ENCODE measurements at regions not wholly inside any gene's neighbourhood (a gene's known extent, or its start where the extent isn't known, plus 50 kb on each side); places are given as distances from the start of the nearest gene placed in this dataset.

- DNase-seq (ENCODE audit: low spot score): no peak
These were observed 286.2 kb downstream of the GASK1B start for GRCh38 chr4:157886645-157887044.

- DNase-seq (ENCODE audit: low spot score): no peak
These were observed 287.0 kb downstream of the GASK1B start for GRCh38 chr4:157885811-157886210.

- no peak for DNase-seq (ENCODE audit: low spot score)
These were observed 289.9 kb downstream of the GASK1B start for GRCh38 chr4:157882901-157883300.

- DNase-seq (ENCODE audit: low spot score): no peak
These were observed 292.1 kb downstream of the GASK1B start for GRCh38 chr4:157880761-157881160.

GRCh38 chr4:157854819-157855218 lies 318.0 kb downstream of the GASK1B start:
- DNase-seq (ENCODE audit: low spot score): no peak

- DNase-seq (ENCODE audit: low spot score): no peak
These were observed 332.2 kb downstream of the GASK1B start for GRCh38 chr4:157840648-157841047.

GRCh38 chr4:157840034-157840433 lies 332.8 kb downstream of the GASK1B start:
- DNase-seq (ENCODE audit: low spot score): no peak

- no peak for DNase-seq (ENCODE audit: low spot score)
These were observed 334.5 kb downstream of the GASK1B start for GRCh38 chr4:157838366-157838765.

GRCh38 chr4:157837071-157837703 lies 335.6 kb downstream of the GASK1B start:
- no peak for DNase-seq (ENCODE audit: low spot score)

GRCh38 chr4:157832596-157832995 lies 340.2 kb downstream of the GASK1B start:
- no peak for DNase-seq (ENCODE audit: low spot score)

- no peak for DNase-seq (ENCODE audit: low spot score)
These were observed 348.8 kb downstream of the GASK1B start for GRCh38 chr4:157824021-157824420.

GRCh38 chr4:157821814-157822213 lies 351.0 kb downstream of the GASK1B start:
- DNase-seq (ENCODE audit: low spot score): no peak

GRCh38 chr4:157819693-157820464 lies 352.9 kb downstream of the GASK1B start:
- no peak for DNase-seq (ENCODE audit: low spot score)

GRCh38 chr4:157818946-157819692 lies 353.7 kb downstream of the GASK1B start:
- DNase-seq (ENCODE audit: low spot score): no peak

GRCh38 chr4:157810137-157810774 lies 362.6 kb downstream of the GASK1B start:
- DNase-seq (ENCODE audit: low spot score): no peak

- no peak for DNase-seq (ENCODE audit: low spot score)
These were observed 363.9 kb downstream of the GASK1B start for GRCh38 chr4:157808796-157809383.

GRCh38 chr4:157806184-157806583 lies 366.6 kb downstream of the GASK1B start:
- no peak for DNase-seq (ENCODE audit: low spot score)

- peak; percentile 23 for DNase-seq (ENCODE audit: low spot score)
These were observed 367.8 kb downstream of the GASK1B start for GRCh38 chr4:157804986-157805385.

- DNase-seq (ENCODE audit: low spot score): peak; percentile 77
These were observed 368.8 kb downstream of the GASK1B start for GRCh38 chr4:157803845-157804521.

- no peak for DNase-seq (ENCODE audit: low spot score)
These were observed 369.4 kb downstream of the GASK1B start for GRCh38 chr4:157803421-157803820.

- no peak for DNase-seq (ENCODE audit: low spot score)
These were observed 377.3 kb downstream of the GASK1B start for GRCh38 chr4:157795495-157795894.

Measured in SK-N-DZ (cell line).